ENCODE measurements at regions not wholly inside any gene's neighbourhood (a gene's known extent, or its start where the extent isn't known, plus 50 kb on each side); places are given as distances from the start of the nearest gene placed in this dataset.

DNA sequence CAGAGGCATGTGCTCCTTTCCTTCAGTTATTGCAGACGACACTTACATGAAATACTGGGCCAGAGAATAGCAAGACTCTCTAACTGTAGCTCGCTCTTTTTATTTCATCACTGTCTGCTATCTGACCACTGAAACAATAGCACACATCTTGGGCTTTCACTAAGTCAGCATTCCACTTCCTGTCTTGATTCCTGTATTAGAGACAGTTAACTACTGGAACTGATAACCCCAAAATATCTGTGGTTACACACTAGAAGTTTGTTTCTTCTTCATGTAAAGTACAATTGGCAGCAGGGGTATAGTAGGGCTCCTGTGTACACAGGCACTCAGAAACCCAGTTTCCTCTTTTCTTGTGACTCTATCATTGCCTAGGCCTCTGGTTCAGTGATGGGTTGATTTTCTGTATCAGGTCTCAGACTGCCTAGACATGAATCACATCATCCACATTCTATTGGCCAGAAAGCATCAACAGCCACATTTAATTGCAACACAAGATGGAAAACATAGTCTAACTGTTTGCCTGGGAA, 230.2 kb upstream of the CD96 start:
- Histone ChIP-seq H3K27me3 (ENCODE audit: control insufficient read depth in 3 of 3, insufficient read depth in 3 of 3, low read length in 2 of 3) (no peaks in the 10 kb centered on the region), H3K27ac (ENCODE audit: low read depth in 1 of 2, low read length in 1 of 2) (no peak overlapping the region), H3K4me1 (ENCODE audit: control insufficient read depth in 5 of 5, insufficient read depth in 5 of 5, low read length in 5 of 5) (peaks cover 0 to 37% (median 29%) of the 10 kb centered on the region in 5 donors), H3K36me3 (ENCODE audit: control insufficient read depth in 4 of 4, insufficient read depth in 4 of 4, low read length in 4 of 4) (no peaks in the 10 kb centered on the region), H3K9ac (ENCODE audit: insufficient read depth in 1 of 2, low read length in 2 of 2) (no peak overlapping the region), H3K9me3 (ENCODE audit: control insufficient read depth in 4 of 4, insufficient read depth in 3 of 4, low read length in 3 of 4) (no peaks in the 10 kb centered on the region), H3K4me3 (no peak overlapping the region)
- 17 to 43% methylated on average over 2 of the region's 2 CpGs for WGBS, 2 donors
- TF ChIP-seq, protein P1, sequence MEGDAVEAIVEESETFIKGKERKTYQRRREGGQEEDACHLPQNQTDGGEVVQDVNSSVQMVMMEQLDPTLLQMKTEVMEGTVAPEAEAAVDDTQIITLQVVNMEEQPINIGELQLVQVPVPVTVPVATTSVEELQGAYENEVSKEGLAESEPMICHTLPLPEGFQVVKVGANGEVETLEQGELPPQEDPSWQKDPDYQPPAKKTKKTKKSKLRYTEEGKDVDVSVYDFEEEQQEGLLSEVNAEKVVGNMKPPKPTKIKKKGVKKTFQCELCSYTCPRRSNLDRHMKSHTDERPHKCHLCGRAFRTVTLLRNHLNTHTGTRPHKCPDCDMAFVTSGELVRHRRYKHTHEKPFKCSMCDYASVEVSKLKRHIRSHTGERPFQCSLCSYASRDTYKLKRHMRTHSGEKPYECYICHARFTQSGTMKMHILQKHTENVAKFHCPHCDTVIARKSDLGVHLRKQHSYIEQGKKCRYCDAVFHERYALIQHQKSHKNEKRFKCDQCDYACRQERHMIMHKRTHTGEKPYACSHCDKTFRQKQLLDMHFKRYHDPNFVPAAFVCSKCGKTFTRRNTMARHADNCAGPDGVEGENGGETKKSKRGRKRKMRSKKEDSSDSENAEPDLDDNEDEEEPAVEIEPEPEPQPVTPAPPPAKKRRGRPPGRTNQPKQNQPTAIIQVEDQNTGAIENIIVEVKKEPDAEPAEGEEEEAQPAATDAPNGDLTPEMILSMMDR (IDR thresholded peaks at IDR 0.05; ENCODE audit: control extremely low read depth, extremely low read depth), result no peak
- no peak for ATAC-seq (ENCODE audit: insufficient read depth, low FRiP score)
- DNase-seq, result no peak

DNA sequence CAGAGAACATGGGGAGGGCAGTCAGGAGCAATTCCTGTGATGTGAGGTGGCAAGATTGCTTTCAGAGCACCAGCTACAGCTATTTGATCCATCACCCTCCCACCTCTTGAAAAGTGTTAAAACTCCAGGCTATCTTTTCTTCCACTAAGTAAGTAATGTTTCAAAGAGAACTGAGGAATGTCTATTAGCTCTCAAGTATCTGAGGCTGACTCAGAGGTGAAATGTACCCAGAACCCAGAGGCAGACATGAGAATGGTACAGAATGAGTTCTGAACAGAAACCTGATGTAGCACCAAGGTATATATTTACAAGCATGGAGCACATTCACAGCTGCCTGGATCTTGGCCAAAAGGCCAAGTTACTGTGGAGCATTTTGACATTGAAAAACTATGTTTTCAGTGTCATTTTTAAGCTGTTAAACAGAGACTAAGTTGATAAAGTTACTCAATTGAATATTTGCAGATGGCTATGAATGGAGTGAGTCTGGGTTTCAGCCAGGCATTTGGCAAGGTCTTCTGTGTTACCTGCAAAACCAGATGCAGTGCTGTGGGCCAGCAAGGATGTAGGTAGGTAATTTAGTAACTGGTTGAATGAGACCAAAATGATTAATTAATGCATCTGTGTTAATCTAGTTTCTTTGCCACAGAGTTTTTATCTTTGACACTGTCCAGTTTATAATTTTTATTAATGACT, 227.7 kb upstream of the CD96 start:
- Histone ChIP-seq H3K4me1 (ENCODE audit: control insufficient read depth in 5 of 5, insufficient read depth in 5 of 5, low read length in 5 of 5) (peaks cover 0 to 37% (median 29%) of the 10 kb centered on the region in 5 donors), H3K36me3 (ENCODE audit: control insufficient read depth in 4 of 4, insufficient read depth in 4 of 4, low read length in 4 of 4) (no peaks in the 10 kb centered on the region), H3K9me3 (ENCODE audit: control insufficient read depth in 4 of 4, insufficient read depth in 3 of 4, low read length in 3 of 4) (no peaks in the 10 kb centered on the region), H3K27ac (ENCODE audit: low read depth in 1 of 2, low read length in 1 of 2) (no peak overlapping the region), H3K27me3 (ENCODE audit: control insufficient read depth in 3 of 3, insufficient read depth in 3 of 3, low read length in 2 of 3) (no peaks in the 10 kb centered on the region), H3K4me3 (no peak overlapping the region), H3K9ac (ENCODE audit: insufficient read depth in 1 of 2, low read length in 2 of 2) (no peak overlapping the region)
- TF ChIP-seq, protein P1 (IDR thresholded peaks at IDR 0.05; ENCODE audit: control extremely low read depth, extremely low read depth), result no peak
- DNase-seq, result peak; percentile 32 to 76 (median 35)
- peak; percentile 28 for ATAC-seq (ENCODE audit: insufficient read depth, low FRiP score)

DNA sequence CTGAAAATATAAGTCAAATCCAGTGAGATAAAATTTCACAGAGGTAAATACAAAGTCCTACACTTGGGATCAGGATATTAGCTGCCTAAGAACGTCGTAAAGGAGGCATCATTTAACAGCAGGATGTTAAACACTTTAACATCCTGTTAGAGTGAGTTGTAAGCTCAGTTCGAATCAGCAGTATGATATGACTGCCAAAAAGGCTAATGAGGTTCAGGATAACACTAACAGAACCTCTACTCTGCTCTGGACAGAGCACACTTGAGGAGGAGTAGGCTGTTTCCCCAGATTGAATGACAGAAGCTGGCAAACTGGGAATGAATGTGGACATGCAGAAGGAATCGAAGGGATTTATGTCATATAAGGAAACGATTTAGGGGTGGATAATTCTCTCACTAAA, 227.1 kb upstream of the CD96 start:
- 28 to 52% methylated on average over 5 of the region's 5 CpGs for WGBS, 2 donors
- DNase-seq (peak in 2 of 3 donors; percentile 59 to 76), ATAC-seq (ENCODE audit: insufficient read depth, low FRiP score) (no peak)
- Histone ChIP-seq H3K27me3 (ENCODE audit: control insufficient read depth in 3 of 3, insufficient read depth in 3 of 3, low read length in 2 of 3) (no peaks in the 10 kb centered on the region), H3K9me3 (ENCODE audit: control insufficient read depth in 4 of 4, insufficient read depth in 3 of 4, low read length in 3 of 4) (no peaks in the 10 kb centered on the region), H3K36me3 (ENCODE audit: control insufficient read depth in 4 of 4, insufficient read depth in 4 of 4, low read length in 4 of 4) (no peaks in the 10 kb centered on the region), H3K4me3 (no peak overlapping the region), H3K4me1 (ENCODE audit: control insufficient read depth in 5 of 5, insufficient read depth in 5 of 5, low read length in 5 of 5) (peaks cover 0 to 37% (median 29%) of the 10 kb centered on the region in 5 donors), H3K9ac (ENCODE audit: insufficient read depth in 1 of 2, low read length in 2 of 2) (no peak overlapping the region), H3K27ac (ENCODE audit: low read depth in 1 of 2, low read length in 1 of 2) (no peak overlapping the region)
- TF ChIP-seq, protein P1 (IDR thresholded peaks at IDR 0.05; ENCODE audit: control extremely low read depth, extremely low read depth), result no peak
